ENCODE measurements at regions not wholly inside any gene's neighbourhood (a gene's known extent, or its start where the extent isn't known, plus 50 kb on each side); places are given as distances from the start of the nearest gene placed in this dataset.

- TF ChIP-seq POLR2AphosphoS5 (IDR thresholded peaks at IDR 0.05), result no peak
- TF ChIP-seq POLR2A (IDR thresholded peaks at IDR 0.05), result no peak
- no peak for TF ChIP-seq CTCF (IDR thresholded peaks at IDR 0.05)
- no peak for TF ChIP-seq EP300 (IDR thresholded peaks at IDR 0.05)
Observed at GRCh38 chr4:84159762-84160161, 339.3 kb downstream of the NKX6-1 start.
